Gastroesophageal sphincter (tissue), 3 donors: ENCODE measurements at regions not wholly inside any gene's neighbourhood (a gene's known extent, or its start where the extent isn't known, plus 50 kb on each side); places are given as distances from the start of the nearest gene placed in this dataset.

Source experiments
- CTCF ChIP-seq, 4 experiments: fragments of 200-600 bp in 2 of 4; fragments of 450-650 bp in 2 of 4; sonication (generic) in 1 of 4; IDR thresholded peaks; one replicate each; pipeline ENCODE4 v1.5.1; 2017 to 2019; ENCODE audit warnings: antibody characterized with exemption in 4 of 4, mild to moderate bottlenecking in 2 of 4, moderate library complexity in 2 of 4
- EP300 ChIP-seq: sonication (generic); formaldehyde crosslinking; IDR thresholded peaks from one replicate; pipeline ENCODE4 v1.6.1; 2017; ENCODE audit warnings: antibody characterized with exemption, mild to moderate bottlenecking

- no peak for TF ChIP-seq EP300
- TF ChIP-seq CTCF (IDR thresholded peaks at IDR 0.05): no peak
These were observed 65.4 kb downstream of the DACT1 start for GRCh38 chr14:58703161-58703506.
